Esophagus squamous epithelium (tissue), 5 donors: ENCODE measurements at regions not wholly inside any gene's neighbourhood (a gene's known extent, or its start where the extent isn't known, plus 50 kb on each side); places are given as distances from the start of the nearest gene placed in this dataset.

Experiments
- DNase-seq: peaks from one replicate; lab custom pipeline; 2025; lab: John Stamatoyannopoulos, UW
- H3K27ac ChIP-seq, 4 donors: fragments of 200-600 bp; sonication (generic); one replicate each; pipeline ENCODE4 v1.5.1; 2016 to 2019; ENCODE audit warnings: mild to moderate bottlenecking in 1 of 4
- H3K27me3 ChIP-seq, 4 donors: fragments of 200-600 bp; sonication (generic); 1 replicate in 3 of 4; 2 replicates in 1 of 4; pipeline versions ENCODE4 v1.5.1 to v1.6.0; 2017 to 2021; ENCODE audit warnings: antibody characterized with exemption in 1 of 4
- H3K36me3 ChIP-seq, 3 donors: fragments of 200-600 bp; sonication (generic); one replicate each; pipeline ENCODE4 v1.5.1; 2016 to 2019
- H3K4me1 ChIP-seq, 3 donors: fragments of 200-600 bp; sonication (generic); one replicate each; pipeline ENCODE4 v1.5.1; 2017 to 2019
- H3K4me3 ChIP-seq, 4 donors: fragments of 200-600 bp; sonication (generic); 1 replicate in 3 of 4; 2 replicates in 1 of 4; pipeline ENCODE4 v1.5.1; 2016 to 2019; ENCODE audit warnings: mild to moderate bottlenecking in 2 of 4, moderate library complexity in 1 of 4
- H3K9me3 ChIP-seq, 3 donors: fragments of 200-600 bp; sonication (generic); one replicate each; pipeline ENCODE4 v1.5.1; 2016 to 2019
- CTCF ChIP-seq, 6 experiments: fragments of 450-650 bp in 4 of 6; fragments of 200-600 bp in 2 of 6; sonication (generic) in 2 of 6; IDR thresholded peaks; one replicate each; pipeline ENCODE4 v1.5.1; 2016 to 2019; ENCODE audit warnings: antibody characterized with exemption in 6 of 6, mild to moderate bottlenecking in 4 of 6, moderate library complexity in 4 of 6
- POLR2A ChIP-seq, 4 donors: fragments of 450-650 bp; IDR thresholded peaks; one replicate each; pipeline ENCODE4 v1.6.1; 2017; ENCODE audit warnings: antibody characterized with exemption in 4 of 4, mild to moderate bottlenecking in 4 of 4, moderate library complexity in 3 of 4
- WGBS, 2 donors: methylation state at CpG; one replicate each; pipeline ENCODE4 v1.1.5; 2018; 5-methylcytosine and 5-hydroxymethylcytosine counted together
- intact Hi-C: fragments of 100-400 bp; cut with DNase I; formaldehyde crosslinking; loops from one replicate; pipeline ENCODE4 v1.15.0; 2022
- donor health status: DM: yes; HTN: yes; CAD: no.

GRCh38 chr9:89749500-89750116, 144.8 kb downstream of the GADD45G start:
- intact Hi-C loops: no loop called here
- H3K27me3 ChIP-seq: no peaks in the 10 kb centered on the region
- H3K9me3 ChIP-seq: peaks cover 0 to 12% (median 0%) of the 10 kb centered on the region in 3 donors
- WGBS, 2 donors: 60 to 86% methylated on average over 2 of the region's 3 CpGs
- H3K27ac ChIP-seq: no peak overlapping the region
- peaks cover 0 to 4% (median 0%) of the 10 kb centered on the region in 3 donors for H3K4me1 ChIP-seq
- DNase-seq: no peak
- H3K36me3 ChIP-seq: no peaks in the 10 kb centered on the region
- no peak overlapping the region for H3K4me3 ChIP-seq
- TF ChIP-seq POLR2A (IDR thresholded peaks at IDR 0.05): no peak
- TF ChIP-seq CTCF (IDR thresholded peaks at IDR 0.05): no peak

GRCh38 chr9:89750117-89750791, 145.4 kb downstream of the GADD45G start:
- no peak overlapping the region for H3K4me3 ChIP-seq
- H3K27ac ChIP-seq: peak overlapping the region in 2 of 4 donors; percentile 11 to 30
- 60 to 83% methylated on average over 1 to 5 of the region's 10 CpGs for WGBS, 2 donors
- peaks cover 0 to 6% (median 0%) of the 10 kb centered on the region in 3 donors for H3K9me3 ChIP-seq
- intact Hi-C loops: no loop called here
- no peaks in the 10 kb centered on the region for H3K36me3 ChIP-seq
- DNase-seq: no peak
- TF ChIP-seq POLR2A (IDR thresholded peaks at IDR 0.05) (no peak), CTCF (IDR thresholded peaks at IDR 0.05) (no peak)
- H3K4me1 ChIP-seq: peaks cover 0 to 4% (median 0%) of the 10 kb centered on the region in 3 donors
- H3K27me3 ChIP-seq: no peaks in the 10 kb centered on the region

GRCh38 chr9:89751079-89751825, 146.4 kb downstream of the GADD45G start:
- WGBS, 2 donors: 73 to 85% methylated on average over 5 to 6 of the region's 6 CpGs
- no peaks in the 10 kb centered on the region for H3K36me3 ChIP-seq
- peaks cover 0 to 7% (median 0%) of the 10 kb centered on the region in 3 donors for H3K4me1 ChIP-seq
- peaks cover 0 to 5% (median 0%) of the 10 kb centered on the region in 4 donors for H3K27me3 ChIP-seq
- peak overlapping the region in 1 of 4 donors; percentile 19 for H3K27ac ChIP-seq
- intact Hi-C loops: no loop called here
- no peak for DNase-seq
- TF ChIP-seq CTCF (IDR thresholded peaks at IDR 0.05) (no peak), POLR2A (IDR thresholded peaks at IDR 0.05) (no peak)
- H3K9me3 ChIP-seq: no peaks in the 10 kb centered on the region
- H3K4me3 ChIP-seq: no peak overlapping the region

GRCh38 chr9:89752154-89752553, 147.3 kb downstream of the GADD45G start:
- Histone ChIP-seq H3K27me3 (peaks cover 0 to 5% (median 0%) of the 10 kb centered on the region in 4 donors), H3K4me3 (no peak overlapping the region), H3K4me1 (peaks cover 0 to 13% (median 0%) of the 10 kb centered on the region in 3 donors), H3K36me3 (no peaks in the 10 kb centered on the region), H3K9me3 (no peaks in the 10 kb centered on the region), H3K27ac (no peak overlapping the region)
- intact Hi-C loops: no loop called here
- 82 to 86% methylated on average over 4 of the region's 4 CpGs for WGBS, 2 donors
- TF ChIP-seq CTCF (IDR thresholded peaks at IDR 0.05): no peak
- TF ChIP-seq POLR2A (IDR thresholded peaks at IDR 0.05): no peak
- DNase-seq: no peak
